ENCODE measurements at regions not wholly inside any gene's neighbourhood (a gene's known extent, or its start where the extent isn't known, plus 50 kb on each side); places are given as distances from the start of the nearest gene placed in this dataset.

DNA sequence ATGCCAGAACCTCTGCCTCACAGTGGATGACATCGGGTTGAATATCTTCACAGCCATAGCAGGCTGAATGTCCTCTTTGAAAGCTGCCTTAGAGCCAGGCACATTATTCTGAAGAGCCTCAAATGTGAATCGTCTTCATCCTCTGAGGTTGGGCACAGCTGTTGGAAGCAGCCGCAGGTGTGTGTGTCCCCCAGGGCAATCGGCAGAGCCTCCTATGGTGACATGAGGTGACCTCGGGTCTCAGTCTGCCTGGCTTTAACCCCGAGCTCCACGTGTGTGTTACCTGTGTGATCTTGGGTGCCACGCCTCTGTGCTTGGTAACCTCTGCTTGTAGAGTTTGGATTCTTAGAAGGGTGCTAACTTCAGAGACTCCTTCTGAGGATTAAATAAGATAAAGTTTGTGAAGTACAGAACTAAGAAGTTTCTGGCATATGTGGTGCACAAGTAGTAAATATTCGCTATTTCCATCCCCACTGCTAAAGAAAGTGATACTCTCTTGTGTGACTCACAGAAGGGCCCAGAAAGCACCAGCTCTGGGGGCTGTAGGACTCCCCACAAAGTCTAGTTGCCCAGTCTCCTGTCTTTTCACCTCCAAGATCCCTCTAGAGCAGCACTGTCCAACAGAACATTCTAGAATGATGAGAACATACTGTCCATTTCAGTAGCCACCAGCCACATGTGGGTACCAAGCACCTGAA lies 500.9 kb downstream of the NPHP4 start:
- Histone ChIP-seq H3K36me3 (ENCODE audit: insufficient read depth, low read length) (no peaks in the 10 kb centered on the region), H3K9ac (ENCODE audit: low read depth, low read length) (no peak overlapping the region), H4K20me1 (ENCODE audit: insufficient read depth, low read length) (no peaks in the 10 kb centered on the region), H3K79me2 (ENCODE audit: insufficient read depth, low read length) (no peaks in the 10 kb centered on the region), H3K4me2 (ENCODE audit: insufficient read depth, low read length) (no peak overlapping the region), H3K4me1 (ENCODE audit: insufficient read depth, low read length) (no peaks in the 10 kb centered on the region), H2AFZ (ENCODE audit: low read depth, low read length) (no peak overlapping the region), H3K27me3 (ENCODE audit: insufficient read depth, low read length, poor library complexity) (no peaks in the 10 kb centered on the region), H3K27ac (ENCODE audit: low read length) (no peak overlapping the region), H3K4me3 (ENCODE audit: low read depth in 1 of 2, low read length in 2 of 2) (no peak overlapping the region), H3K9me3 (ENCODE audit: insufficient read depth, low read length, severe bottlenecking) (no peaks in the 10 kb centered on the region)
- TF ChIP-seq EZH2 (IDR thresholded peaks at IDR 0.05; ENCODE audit: borderline replicate concordance, low read depth, low read length, severe bottlenecking) = no peak
- TF ChIP-seq, protein P1, sequence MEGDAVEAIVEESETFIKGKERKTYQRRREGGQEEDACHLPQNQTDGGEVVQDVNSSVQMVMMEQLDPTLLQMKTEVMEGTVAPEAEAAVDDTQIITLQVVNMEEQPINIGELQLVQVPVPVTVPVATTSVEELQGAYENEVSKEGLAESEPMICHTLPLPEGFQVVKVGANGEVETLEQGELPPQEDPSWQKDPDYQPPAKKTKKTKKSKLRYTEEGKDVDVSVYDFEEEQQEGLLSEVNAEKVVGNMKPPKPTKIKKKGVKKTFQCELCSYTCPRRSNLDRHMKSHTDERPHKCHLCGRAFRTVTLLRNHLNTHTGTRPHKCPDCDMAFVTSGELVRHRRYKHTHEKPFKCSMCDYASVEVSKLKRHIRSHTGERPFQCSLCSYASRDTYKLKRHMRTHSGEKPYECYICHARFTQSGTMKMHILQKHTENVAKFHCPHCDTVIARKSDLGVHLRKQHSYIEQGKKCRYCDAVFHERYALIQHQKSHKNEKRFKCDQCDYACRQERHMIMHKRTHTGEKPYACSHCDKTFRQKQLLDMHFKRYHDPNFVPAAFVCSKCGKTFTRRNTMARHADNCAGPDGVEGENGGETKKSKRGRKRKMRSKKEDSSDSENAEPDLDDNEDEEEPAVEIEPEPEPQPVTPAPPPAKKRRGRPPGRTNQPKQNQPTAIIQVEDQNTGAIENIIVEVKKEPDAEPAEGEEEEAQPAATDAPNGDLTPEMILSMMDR (IDR thresholded peaks at IDR 0.05; ENCODE audit: borderline replicate concordance, extremely low read depth, low read length, poor library complexity, severe bottlenecking) = no peak
- ATAC-seq (ENCODE audit: insufficient read depth, low read depth) = no peak
- DNase-seq = no peak

DNA sequence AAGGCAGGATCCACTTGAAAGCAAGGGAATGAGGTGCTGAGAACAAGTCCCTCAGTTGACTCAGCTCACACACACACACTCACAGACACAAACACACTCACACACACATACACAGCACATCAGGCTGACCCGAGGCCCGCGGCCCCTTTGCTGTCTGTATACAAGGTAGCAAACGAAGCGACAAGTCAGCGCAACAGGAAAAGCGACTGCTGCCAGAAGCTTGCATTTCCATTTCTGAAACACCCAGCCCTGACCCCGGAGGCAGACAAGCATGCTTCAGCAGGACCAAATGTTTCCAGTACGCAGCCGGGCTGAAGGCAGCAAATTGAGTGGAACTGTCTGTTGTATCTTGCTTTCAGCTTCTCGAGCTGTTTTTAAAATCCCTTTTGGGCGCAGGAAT lies 501.6 kb downstream of the NPHP4 start:
- TF ChIP-seq, protein P1 (IDR thresholded peaks at IDR 0.05; ENCODE audit: borderline replicate concordance, extremely low read depth, low read length, poor library complexity, severe bottlenecking) = no peak
- H3K27ac ChIP-seq (ENCODE audit: low read length) = no peak overlapping the region
- no peaks in the 10 kb centered on the region for H3K36me3 ChIP-seq (ENCODE audit: insufficient read depth, low read length)
- H3K4me3 ChIP-seq (ENCODE audit: low read depth in 1 of 2, low read length in 2 of 2) = no peak overlapping the region
- H3K9ac ChIP-seq (ENCODE audit: low read depth, low read length) = no peak overlapping the region
- no peaks in the 10 kb centered on the region for H3K4me1 ChIP-seq (ENCODE audit: insufficient read depth, low read length)
- H3K9me3 ChIP-seq (ENCODE audit: insufficient read depth, low read length, severe bottlenecking) = no peaks in the 10 kb centered on the region
- DNase-seq (no peak), ATAC-seq (ENCODE audit: insufficient read depth, low read depth) (no peak)
- no peak overlapping the region for H3K4me2 ChIP-seq (ENCODE audit: insufficient read depth, low read length)
- peaks cover 5% of the 10 kb centered on the region; the same call in 1 of the 2 replicates for H4K20me1 ChIP-seq (ENCODE audit: insufficient read depth, low read length)
- H3K27me3 ChIP-seq (ENCODE audit: insufficient read depth, low read length, poor library complexity) = no peaks in the 10 kb centered on the region
- H3K79me2 ChIP-seq (ENCODE audit: insufficient read depth, low read length) = no peaks in the 10 kb centered on the region
- H2AFZ ChIP-seq (ENCODE audit: low read depth, low read length) = no peak overlapping the region

DNA sequence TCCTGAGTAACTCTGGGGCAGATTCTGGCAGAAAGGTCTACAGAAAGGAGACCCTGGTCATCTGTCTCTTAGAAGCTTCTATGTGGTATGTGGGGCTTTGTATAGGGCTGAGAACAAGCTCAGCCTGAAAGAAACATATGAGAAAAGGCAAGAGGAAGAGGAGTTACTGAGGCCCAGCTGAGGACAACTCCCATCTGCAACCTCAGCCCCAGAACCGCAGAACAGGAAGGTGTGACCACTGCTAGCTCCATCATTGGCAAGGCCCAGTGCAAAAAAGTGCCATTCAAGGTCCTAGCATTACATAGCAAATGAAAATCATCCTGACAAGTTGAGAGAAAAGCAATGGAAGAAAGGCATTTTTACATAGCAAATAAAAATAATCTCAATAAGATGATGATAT lies 503.8 kb downstream of the NPHP4 start:
- no peaks in the 10 kb centered on the region for H3K9me3 ChIP-seq (ENCODE audit: insufficient read depth, low read length, severe bottlenecking)
- no peaks in the 10 kb centered on the region for H3K27me3 ChIP-seq (ENCODE audit: insufficient read depth, low read length, poor library complexity)
- H3K4me3 ChIP-seq (ENCODE audit: low read depth in 1 of 2, low read length in 2 of 2) = no peak overlapping the region
- peaks cover 5% of the 10 kb centered on the region; the same call in 1 of the 2 replicates for H4K20me1 ChIP-seq (ENCODE audit: insufficient read depth, low read length)
- no peak overlapping the region for H3K27ac ChIP-seq (ENCODE audit: low read length)
- TF ChIP-seq EZH2 (IDR thresholded peaks at IDR 0.05; ENCODE audit: borderline replicate concordance, low read depth, low read length, severe bottlenecking) = no peak
- TF ChIP-seq, protein P1 (IDR thresholded peaks at IDR 0.05; ENCODE audit: borderline replicate concordance, extremely low read depth, low read length, poor library complexity, severe bottlenecking) = no peak
- ATAC-seq (ENCODE audit: insufficient read depth, low read depth) = no peak
- H3K9ac ChIP-seq (ENCODE audit: low read depth, low read length) = no peak overlapping the region
- no peak overlapping the region for H3K4me2 ChIP-seq (ENCODE audit: insufficient read depth, low read length)
- H3K79me2 ChIP-seq (ENCODE audit: insufficient read depth, low read length) = no peaks in the 10 kb centered on the region
- H3K4me1 ChIP-seq (ENCODE audit: insufficient read depth, low read length) = no peaks in the 10 kb centered on the region
- H3K36me3 ChIP-seq (ENCODE audit: insufficient read depth, low read length) = no peaks in the 10 kb centered on the region
- DNase-seq = no peak
- H2AFZ ChIP-seq (ENCODE audit: low read depth, low read length) = no peak overlapping the region
